ENCODE measurements at regions not wholly inside any gene's neighbourhood (a gene's known extent, or its start where the extent isn't known, plus 50 kb on each side); places are given as distances from the start of the nearest gene placed in this dataset.
"Not testable (repeated sequence)": the region's sequence is repeated elsewhere in the genome, so short reads cannot be mapped to it uniquely, and the experiment has no call there.

DNA sequence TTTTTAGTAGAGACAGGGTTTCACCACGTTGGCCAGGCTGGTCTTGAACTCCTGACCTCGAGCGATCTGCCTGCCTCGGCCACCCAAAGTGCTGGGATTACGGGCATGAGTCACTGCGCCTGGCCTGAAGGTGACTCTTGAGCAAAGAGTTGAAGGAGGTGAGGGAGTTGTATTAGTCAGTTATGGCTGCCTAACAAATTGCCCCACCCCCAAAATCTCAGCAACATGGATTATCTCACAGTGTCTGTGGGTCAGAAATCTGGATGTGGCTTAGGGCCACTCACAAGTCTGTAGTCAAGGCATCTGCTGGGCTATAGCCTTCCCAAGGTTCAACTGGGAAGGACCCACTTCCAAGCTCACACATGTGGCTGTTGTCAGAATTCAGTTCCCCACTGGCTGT, 52.8 kb upstream of the ADGRE5 start:
- DNase-seq = no peak

- DNase-seq = not testable (repeated sequence)
Observed at GRCh38 chr19:14327061-14327460, 54.2 kb upstream of the ADGRE5 start.

DNA sequence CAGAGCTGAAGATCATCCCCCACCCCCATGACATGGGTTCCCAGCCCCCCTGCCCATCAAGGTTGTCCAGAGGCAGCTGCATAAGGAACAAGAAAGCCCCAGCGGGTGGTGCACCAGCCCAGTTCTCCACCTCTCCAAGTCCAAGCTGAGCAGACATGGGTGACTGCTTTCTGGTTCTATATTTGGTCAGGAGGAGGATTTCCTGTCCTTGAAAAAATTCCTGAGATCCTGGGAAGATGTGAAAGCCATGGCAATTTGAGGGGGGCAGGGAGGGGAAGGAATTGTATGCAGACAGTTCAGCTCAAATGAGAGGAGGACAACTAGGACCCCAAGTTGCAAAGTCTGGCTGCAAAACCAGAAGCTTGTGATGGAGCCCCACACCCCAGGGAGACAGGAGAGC, 55.4 kb upstream of the ADGRE5 start:
- no peak for DNase-seq

DNA sequence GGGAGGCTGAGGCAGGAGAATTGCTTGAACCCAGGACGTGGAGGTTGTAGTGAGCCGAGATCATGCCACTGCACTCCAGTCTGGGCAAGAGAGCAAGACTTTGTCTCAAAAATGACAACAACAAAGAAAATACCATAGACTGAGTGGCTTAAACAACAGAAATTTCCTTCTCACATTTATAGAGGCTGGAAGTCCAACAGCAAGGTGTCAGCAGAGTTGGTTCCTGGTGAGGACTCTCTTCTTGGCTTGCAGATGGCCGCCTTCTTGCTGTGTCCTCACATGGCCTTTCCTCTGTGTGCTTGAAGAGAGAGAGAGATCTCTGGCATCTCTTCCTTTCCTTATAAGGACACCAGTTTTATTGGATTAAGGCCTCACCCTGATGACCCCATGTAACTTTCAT, 56.1 kb upstream of the ADGRE5 start:
- no peak for DNase-seq

DNA sequence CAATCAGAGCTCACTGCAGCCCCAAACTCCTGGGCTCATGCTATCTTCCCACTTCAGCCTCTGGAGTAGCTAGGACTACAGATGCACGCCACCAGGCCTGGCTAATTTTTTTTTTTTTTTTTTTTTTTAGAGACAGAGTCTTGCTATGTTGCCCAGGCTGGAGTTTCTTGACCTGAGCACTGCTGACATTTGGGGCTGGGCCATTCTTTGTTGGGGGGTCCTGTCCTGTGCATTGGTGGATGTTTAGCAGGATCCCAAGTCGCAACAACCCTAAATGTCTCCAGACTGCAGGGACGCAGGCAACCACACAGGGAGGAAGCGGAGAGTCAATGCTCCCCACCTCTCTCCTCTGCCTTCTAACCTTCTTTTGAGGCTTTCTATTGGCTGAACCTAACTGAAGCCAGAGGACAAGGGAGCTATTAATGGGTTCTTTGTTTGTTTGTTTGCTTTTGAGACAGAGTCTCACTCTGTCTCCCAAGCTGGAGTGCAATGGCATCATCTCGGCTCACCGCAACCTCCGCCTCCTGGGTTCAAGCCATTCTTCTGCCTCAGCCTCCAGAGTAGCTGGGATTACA, 58.3 kb upstream of the ADGRE5 start:
- DNase-seq = no peak

- no peak for DNase-seq
Observed at GRCh38 chr19:14320253-14320652, 61.0 kb upstream of the ADGRE5 start.

DNA sequence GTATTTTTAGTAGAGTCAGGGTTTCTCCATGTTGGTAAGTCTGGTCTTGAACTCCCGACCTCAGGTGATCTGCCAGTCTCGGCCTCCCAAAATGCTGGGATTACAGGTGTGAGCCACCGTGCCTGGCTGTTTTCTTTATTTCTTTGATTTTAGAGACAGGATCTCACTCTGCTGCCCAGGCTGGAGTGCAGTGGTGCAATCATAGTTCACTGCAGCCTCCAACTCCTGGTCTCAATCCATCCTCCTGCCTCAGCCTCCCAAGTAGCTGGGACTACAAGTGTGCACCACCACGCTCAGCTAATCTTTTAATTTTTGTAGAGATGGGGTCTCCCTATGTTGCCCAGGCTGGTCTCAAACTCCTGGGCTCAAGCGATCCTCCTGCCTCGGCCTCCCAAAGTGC, 61.5 kb upstream of the ADGRE5 start:
- not testable (repeated sequence) for DNase-seq

DNA sequence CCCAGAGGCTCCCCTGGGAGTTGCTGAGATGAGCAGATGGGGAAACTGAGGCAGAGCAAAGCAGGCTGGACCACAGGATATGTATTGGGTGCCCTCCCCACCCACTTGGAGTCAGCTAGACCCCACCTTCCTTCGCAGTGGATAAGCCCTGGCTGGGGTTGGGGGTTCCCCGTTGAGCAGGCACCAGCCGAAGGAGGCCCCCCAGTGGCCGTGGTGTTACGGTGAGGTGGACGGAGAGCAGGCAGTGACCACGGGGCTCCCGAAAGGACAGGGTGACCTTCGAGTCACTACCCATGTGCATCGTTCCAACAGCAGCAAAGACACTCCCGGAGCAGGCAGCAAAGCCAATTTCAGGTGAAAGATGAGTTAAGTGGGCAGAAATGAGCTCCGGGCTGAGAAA, 62.4 kb upstream of the ADGRE5 start:
- no peak for DNase-seq

DNA sequence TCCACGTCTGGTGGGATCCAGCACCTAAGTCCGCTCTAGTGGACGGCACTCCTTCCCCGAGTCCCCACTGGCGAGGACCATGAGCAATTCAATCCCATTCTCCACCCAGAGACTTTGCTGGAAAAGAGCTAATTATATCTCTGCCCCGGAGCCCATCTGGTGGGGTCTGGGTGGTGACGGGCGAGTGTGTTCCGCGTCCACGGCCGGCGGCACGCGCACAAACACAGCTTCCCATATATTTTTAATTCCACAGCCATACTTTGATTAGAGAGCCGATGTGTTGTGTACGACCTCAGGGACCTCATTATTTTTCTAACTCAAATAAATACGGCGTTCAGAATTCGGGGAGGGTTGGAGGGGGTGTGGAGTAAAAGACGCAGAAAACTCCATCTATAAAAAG, 64.1 kb upstream of the ADGRE5 start:
- no peak for DNase-seq

- no peak for DNase-seq
Observed at GRCh38 chr19:14315433-14315832, 65.8 kb upstream of the ADGRE5 start.

GRCh38 chr19:14310055-14310454, 71.2 kb upstream of the ADGRE5 start:
- DNase-seq = no peak

GRCh38 chr19:14305706-14306105, 75.5 kb upstream of the ADGRE5 start:
- no peak for DNase-seq

DNA sequence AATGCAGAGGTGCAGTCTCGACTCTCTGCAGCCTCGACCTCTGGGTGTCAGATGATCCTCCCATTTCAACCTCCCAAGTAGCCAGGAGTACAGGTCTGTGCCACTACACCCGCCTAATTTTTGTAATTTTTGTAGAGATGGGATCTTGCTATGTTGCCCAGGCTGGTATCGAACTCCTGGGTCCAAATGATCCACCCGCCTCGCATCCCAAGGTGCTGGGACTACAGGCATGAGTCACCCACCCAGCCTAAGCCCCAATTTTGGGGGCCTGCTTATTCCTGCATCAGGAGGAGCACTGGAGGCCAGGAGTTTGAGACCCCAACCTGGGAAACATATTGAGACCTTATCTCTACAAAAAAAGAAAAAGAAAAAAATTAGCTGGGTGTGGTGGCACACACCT, 80.1 kb upstream of the ADGRE5 start:
- DNase-seq = no peak

- DNase-seq = no peak
Observed at GRCh38 chr19:14300303-14300702, 80.9 kb upstream of the ADGRE5 start.

DNA sequence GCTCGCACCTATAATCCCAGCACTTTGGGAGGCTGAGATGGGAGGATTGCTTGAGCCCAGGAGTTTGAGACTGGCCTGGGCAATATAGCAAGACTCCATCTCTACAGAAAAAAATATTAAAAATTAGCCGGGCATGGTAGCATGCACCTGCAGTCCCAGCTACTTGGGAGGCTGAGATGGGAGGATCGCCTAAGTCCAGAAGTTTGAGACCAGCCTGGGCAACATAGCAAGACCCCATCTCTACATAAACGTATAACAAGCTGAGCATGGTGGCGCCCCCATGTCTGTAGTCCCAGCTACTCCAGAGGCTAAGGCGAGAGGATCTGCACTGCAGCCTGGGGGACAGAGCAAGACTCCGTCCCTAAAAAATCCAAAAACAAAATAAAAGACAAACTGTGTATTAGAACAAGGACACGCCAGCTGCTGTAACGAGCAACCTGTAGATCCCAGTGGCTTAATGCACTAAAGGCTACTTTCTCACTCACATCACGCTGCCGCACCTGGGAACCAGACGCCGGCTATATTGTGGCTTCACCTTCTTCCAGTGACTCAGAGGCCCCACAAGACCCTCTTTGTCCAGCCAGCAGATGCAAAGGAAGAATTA, 81.9 kb upstream of the ADGRE5 start:
- DNase-seq = not testable (repeated sequence)

DNA sequence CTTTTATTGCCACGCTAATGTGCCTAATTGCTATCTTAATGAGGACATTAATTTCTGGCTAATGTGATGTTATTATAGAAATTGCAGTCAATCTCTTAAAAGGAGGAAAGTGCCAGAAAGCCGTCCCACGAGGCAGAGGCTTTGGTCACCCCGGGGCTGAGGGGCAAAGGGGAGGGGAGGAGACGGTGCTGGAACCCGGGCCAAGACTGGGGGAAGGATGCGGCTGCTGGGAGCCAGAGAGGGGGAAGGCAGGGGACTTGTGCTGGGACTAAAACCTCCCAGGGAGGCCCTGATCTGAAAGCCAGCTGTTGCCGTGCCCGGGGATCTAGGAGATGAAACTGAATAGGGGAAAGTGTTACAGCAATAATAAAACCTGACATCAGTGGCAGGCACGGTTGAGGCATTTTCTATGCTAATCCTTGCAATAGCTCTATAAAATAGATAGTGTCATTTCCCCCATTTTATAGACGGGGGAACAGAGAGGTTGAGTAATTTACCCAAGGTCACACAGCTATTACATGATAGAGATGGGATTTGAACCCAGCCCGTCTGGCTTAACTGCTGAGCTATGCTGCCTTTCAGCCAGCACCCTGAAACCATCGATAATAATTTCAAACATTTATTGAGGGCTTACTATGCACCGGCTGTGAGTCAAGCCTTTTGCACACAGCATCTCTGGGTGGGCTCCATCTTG, 83.2 kb upstream of the ADGRE5 start:
- not testable (repeated sequence) for DNase-seq

- DNase-seq = peak; percentile 7
Observed at GRCh38 chr19:14294974-14295373, 86.3 kb upstream of the ADGRE5 start.

GRCh38 chr19:14293816-14294170, 87.5 kb upstream of the ADGRE5 start:
- DNase-seq = not testable (repeated sequence)

- not testable (repeated sequence) for DNase-seq
Observed at GRCh38 chr19:14293101-14293815, 87.3 kb upstream of the ADGRL1 start.

GRCh38 chr19:14289810-14290209, 83.8 kb upstream of the ADGRL1 start:
- not testable (repeated sequence) for DNase-seq

DNA sequence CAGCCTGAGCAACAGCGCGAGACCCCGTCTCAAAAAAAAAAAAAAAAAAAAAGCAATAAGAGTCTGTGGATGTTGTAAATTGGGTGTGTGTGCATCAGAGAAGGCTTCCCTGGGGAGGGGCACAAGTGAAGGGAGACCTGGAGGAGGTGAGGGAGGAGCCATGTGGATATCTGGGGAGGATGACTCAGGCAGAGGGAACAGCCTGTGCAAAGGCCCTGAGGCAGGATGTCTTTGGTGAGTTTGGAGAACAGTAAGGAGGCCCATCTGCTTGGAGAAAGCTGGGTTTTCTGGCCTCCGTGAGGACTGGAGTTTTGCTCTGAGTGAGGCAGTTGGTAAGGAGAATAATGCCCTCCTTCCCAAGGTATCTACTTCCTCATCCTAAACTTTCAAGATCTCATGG, 81.9 kb upstream of the ADGRL1 start:
- not testable (repeated sequence) for DNase-seq

DNA sequence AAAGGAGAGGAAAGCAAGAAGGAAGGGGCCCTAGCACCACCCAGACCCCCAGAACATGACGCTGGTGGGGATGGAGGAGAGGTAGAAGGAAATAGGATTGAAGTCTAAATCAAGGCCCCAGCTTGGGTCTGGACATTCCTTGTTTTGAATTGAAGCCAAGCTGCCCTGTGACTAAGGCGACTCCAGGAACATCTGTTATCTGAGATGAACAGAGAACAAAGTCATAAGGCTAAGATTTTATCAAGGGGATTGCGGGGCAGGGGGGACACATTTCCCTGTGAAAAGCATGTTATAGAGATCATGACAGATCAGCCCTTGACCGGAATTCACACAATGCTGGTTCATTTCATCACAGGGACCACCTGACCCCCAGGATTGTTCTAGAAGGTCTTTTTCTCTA, 80.6 kb upstream of the ADGRL1 start:
- not testable (repeated sequence) for DNase-seq

- not testable (repeated sequence) for DNase-seq
Observed at GRCh38 chr19:14285726-14286125, 79.8 kb upstream of the ADGRL1 start.
